ENCODE measurements at regions not wholly inside any gene's neighbourhood (a gene's known extent, or its start where the extent isn't known, plus 50 kb on each side); places are given as distances from the start of the nearest gene placed in this dataset.

DNA sequence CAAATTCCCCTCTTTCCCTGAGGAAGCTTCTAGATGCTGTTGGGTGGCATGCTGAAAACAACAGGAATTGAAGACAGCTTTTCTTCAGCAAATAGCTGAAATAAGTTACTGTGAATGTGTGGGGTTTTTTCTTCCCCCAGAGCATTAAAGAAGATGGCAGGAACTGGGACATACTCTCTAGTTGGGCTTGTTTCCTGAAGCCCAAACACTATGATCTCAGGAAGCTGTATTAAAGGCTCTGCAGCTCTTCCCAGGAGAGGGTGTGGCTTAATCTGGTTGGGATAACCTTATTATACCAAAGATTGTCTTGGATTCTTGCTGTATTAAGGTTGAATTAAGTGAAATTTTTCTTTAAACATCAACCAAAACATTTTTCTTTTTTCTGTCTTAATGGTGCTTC, 64.9 kb upstream of the LMO4 start:
- Histone ChIP-seq H3K4me1 (ENCODE audit: insufficient read depth, low read length) (no peaks in the 10 kb centered on the region), H3K27me3 (ENCODE audit: insufficient read depth, low read length) (peaks cover 10% of the 10 kb centered on the region), H3K36me3 (ENCODE audit: insufficient read depth, low read length) (no peaks in the 10 kb centered on the region), H3K9me3 (ENCODE audit: low read depth, low read length) (no peaks in the 10 kb centered on the region), H3K79me2 (ENCODE audit: insufficient read depth, low read length) (no peaks in the 10 kb centered on the region), H3K27ac (ENCODE audit: low read depth, low read length) (no peak overlapping the region), H3K4me2 (ENCODE audit: insufficient read depth, low read length) (no peak overlapping the region), H3K4me3 (ENCODE audit: insufficient read depth, low read length) (no peak overlapping the region), H2AFZ (ENCODE audit: low read length) (no peak overlapping the region), H4K20me1 (ENCODE audit: insufficient read depth, low read length) (no peaks in the 10 kb centered on the region)
- no peak for DNase-seq (ENCODE audit: insufficient read length, low spot score, missing footprints)
- TF ChIP-seq, protein P1, sequence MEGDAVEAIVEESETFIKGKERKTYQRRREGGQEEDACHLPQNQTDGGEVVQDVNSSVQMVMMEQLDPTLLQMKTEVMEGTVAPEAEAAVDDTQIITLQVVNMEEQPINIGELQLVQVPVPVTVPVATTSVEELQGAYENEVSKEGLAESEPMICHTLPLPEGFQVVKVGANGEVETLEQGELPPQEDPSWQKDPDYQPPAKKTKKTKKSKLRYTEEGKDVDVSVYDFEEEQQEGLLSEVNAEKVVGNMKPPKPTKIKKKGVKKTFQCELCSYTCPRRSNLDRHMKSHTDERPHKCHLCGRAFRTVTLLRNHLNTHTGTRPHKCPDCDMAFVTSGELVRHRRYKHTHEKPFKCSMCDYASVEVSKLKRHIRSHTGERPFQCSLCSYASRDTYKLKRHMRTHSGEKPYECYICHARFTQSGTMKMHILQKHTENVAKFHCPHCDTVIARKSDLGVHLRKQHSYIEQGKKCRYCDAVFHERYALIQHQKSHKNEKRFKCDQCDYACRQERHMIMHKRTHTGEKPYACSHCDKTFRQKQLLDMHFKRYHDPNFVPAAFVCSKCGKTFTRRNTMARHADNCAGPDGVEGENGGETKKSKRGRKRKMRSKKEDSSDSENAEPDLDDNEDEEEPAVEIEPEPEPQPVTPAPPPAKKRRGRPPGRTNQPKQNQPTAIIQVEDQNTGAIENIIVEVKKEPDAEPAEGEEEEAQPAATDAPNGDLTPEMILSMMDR (IDR thresholded peaks at IDR 0.05; ENCODE audit: extremely low read depth, low read depth, low read length), result no peak

DNA sequence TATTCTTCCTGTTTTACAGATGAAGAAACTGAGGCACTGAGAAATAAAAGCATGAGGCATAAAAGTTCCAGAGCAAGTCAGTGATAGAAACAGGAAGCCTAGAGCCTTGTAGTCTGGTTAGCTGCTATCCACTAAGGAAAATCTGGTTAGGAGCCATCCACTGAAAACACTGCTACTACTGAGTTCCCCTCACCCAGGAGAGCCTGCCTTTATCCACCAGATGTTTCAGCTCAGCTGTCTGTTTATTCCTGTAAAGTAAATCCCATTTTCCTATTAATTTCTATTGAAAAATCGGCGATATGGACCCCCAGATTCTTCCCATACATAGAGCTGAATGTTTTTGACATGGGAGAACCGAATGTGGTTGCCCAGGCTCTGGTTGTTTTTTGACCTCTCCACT, 63.7 kb upstream of the LMO4 start:
- Histone ChIP-seq H3K4me3 (ENCODE audit: insufficient read depth, low read length) (no peak overlapping the region), H3K4me1 (ENCODE audit: insufficient read depth, low read length) (no peaks in the 10 kb centered on the region), H2AFZ (ENCODE audit: low read length) (no peak overlapping the region), H3K9me3 (ENCODE audit: low read depth, low read length) (no peaks in the 10 kb centered on the region), H3K36me3 (ENCODE audit: insufficient read depth, low read length) (no peaks in the 10 kb centered on the region), H3K27me3 (ENCODE audit: insufficient read depth, low read length) (peaks cover 16% of the 10 kb centered on the region), H4K20me1 (ENCODE audit: insufficient read depth, low read length) (no peaks in the 10 kb centered on the region), H3K27ac (ENCODE audit: low read depth, low read length) (no peak overlapping the region), H3K79me2 (ENCODE audit: insufficient read depth, low read length) (no peaks in the 10 kb centered on the region), H3K4me2 (ENCODE audit: insufficient read depth, low read length) (no peak overlapping the region)
- TF ChIP-seq, protein P1 (IDR thresholded peaks at IDR 0.05; ENCODE audit: extremely low read depth, low read depth, low read length), result no peak
- no peak for DNase-seq (ENCODE audit: insufficient read length, low spot score, missing footprints)

DNA sequence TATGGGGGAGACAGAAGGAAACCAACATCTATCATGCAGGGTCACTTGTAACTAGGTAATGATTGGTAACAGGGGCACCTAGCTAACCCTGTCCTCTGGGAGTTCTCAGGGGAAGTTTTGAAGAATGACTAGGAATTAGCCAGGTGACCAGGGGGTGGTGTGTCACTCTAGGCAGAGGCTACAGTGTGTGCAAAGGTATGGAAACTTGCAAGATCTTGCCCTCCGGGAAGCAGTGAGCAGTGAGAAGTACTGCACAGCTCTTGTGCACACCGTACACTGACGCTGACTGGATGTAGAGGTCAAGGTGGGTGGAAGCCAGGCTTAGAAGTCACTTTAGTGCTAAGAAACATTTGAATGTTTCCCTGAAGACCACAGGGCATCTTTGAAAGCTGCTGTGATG, 62.9 kb upstream of the LMO4 start:
- no peak overlapping the region for H2AFZ ChIP-seq (ENCODE audit: low read length)
- TF ChIP-seq, protein P1 (IDR thresholded peaks at IDR 0.05; ENCODE audit: extremely low read depth, low read depth, low read length), result no peak
- H3K4me2 ChIP-seq (ENCODE audit: insufficient read depth, low read length), result no peak overlapping the region
- H4K20me1 ChIP-seq (ENCODE audit: insufficient read depth, low read length), result no peaks in the 10 kb centered on the region
- H3K4me3 ChIP-seq (ENCODE audit: insufficient read depth, low read length), result no peak overlapping the region
- no peaks in the 10 kb centered on the region for H3K36me3 ChIP-seq (ENCODE audit: insufficient read depth, low read length)
- H3K79me2 ChIP-seq (ENCODE audit: insufficient read depth, low read length), result no peaks in the 10 kb centered on the region
- H3K4me1 ChIP-seq (ENCODE audit: insufficient read depth, low read length), result no peaks in the 10 kb centered on the region
- no peaks in the 10 kb centered on the region for H3K9me3 ChIP-seq (ENCODE audit: low read depth, low read length)
- no peak overlapping the region for H3K27ac ChIP-seq (ENCODE audit: low read depth, low read length)
- H3K27me3 ChIP-seq (ENCODE audit: insufficient read depth, low read length), result peaks cover 21% of the 10 kb centered on the region
- no peak for DNase-seq (ENCODE audit: insufficient read length, low spot score, missing footprints)

GRCh38 chr1:87268111-87268510, 60.6 kb upstream of the LMO4 start:
- no peak for DNase-seq (ENCODE audit: insufficient read length, low spot score, missing footprints)
- H2AFZ ChIP-seq (ENCODE audit: low read length), result no peak overlapping the region
- H3K4me3 ChIP-seq (ENCODE audit: insufficient read depth, low read length), result no peak overlapping the region
- H3K36me3 ChIP-seq (ENCODE audit: insufficient read depth, low read length), result no peaks in the 10 kb centered on the region
- H3K9me3 ChIP-seq (ENCODE audit: low read depth, low read length), result no peaks in the 10 kb centered on the region
- no peaks in the 10 kb centered on the region for H3K4me1 ChIP-seq (ENCODE audit: insufficient read depth, low read length)
- TF ChIP-seq, protein P1 (IDR thresholded peaks at IDR 0.05; ENCODE audit: extremely low read depth, low read depth, low read length), result no peak
- H4K20me1 ChIP-seq (ENCODE audit: insufficient read depth, low read length), result no peaks in the 10 kb centered on the region
- H3K79me2 ChIP-seq (ENCODE audit: insufficient read depth, low read length), result no peaks in the 10 kb centered on the region
- H3K27me3 ChIP-seq (ENCODE audit: insufficient read depth, low read length), result peaks cover 19% of the 10 kb centered on the region
- no peak overlapping the region for H3K27ac ChIP-seq (ENCODE audit: low read depth, low read length)
- H3K4me2 ChIP-seq (ENCODE audit: insufficient read depth, low read length), result no peak overlapping the region
